Activated T-helper 1 cell treated with anti-CD3 and anti-CD28 coated beads, Interleukin-2, amount 50 U/mL, for 16 hours (primary cell): ENCODE measurements at regions not wholly inside any gene's neighbourhood (a gene's known extent, or its start where the extent isn't known, plus 50 kb on each side); places are given as distances from the start of the nearest gene placed in this dataset.
"Not testable (repeated sequence)": the region's sequence is repeated elsewhere in the genome, so short reads cannot be mapped to it uniquely, and the experiment has no call there.

Experiments
- DNase-seq, 2 donors: peaks; one replicate each; pipeline ENCODE4 v3.0.0-alpha.2; 2020; ENCODE audit warnings: low read depth in 1 of 2, low spot score in 1 of 2

GRCh38 chr6:90374201-90374600 is 77.6 kb upstream of the BACH2 start:
- DNase-seq = no peak

- DNase-seq = no peak
Measured at GRCh38 chr6:90372885-90373284, 76.2 kb upstream of the BACH2 start.

- DNase-seq = no peak
Measured at GRCh38 chr6:90372450-90372849, 75.8 kb upstream of the BACH2 start.

- DNase-seq = no peak
Measured at GRCh38 chr6:90370493-90370959, 73.9 kb upstream of the BACH2 start.

DNA sequence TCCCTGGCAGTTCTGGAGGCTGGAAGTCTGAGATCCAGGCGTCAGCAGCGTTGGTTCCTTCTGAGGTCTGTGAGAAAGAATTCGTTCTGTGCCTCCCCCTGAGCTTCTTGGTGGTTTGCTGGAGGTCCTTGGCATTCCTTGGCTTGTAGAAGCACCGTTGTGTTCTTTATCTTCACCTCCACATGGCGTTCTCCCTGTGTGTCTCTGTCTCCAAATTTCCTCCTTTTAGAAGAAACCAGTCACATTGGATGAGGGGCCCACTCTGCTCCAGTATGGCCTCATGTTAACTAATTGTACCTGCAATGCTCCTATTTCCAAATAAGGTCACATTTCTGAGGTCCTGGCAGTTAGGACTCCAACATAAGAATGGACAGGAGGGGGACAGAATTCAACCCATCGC is 73.0 kb upstream of the BACH2 start:
- DNase-seq = no peak

GRCh38 chr6:90369024-90369519 is 72.4 kb upstream of the BACH2 start:
- no peak for DNase-seq

- no peak for DNase-seq
Measured at GRCh38 chr6:90368601-90369000, 72.0 kb upstream of the BACH2 start.

- DNase-seq = no peak
Measured at GRCh38 chr6:90368001-90368400, 71.4 kb upstream of the BACH2 start.

GRCh38 chr6:90365565-90366219 is 69.0 kb upstream of the BACH2 start:
- DNase-seq = no peak

DNA sequence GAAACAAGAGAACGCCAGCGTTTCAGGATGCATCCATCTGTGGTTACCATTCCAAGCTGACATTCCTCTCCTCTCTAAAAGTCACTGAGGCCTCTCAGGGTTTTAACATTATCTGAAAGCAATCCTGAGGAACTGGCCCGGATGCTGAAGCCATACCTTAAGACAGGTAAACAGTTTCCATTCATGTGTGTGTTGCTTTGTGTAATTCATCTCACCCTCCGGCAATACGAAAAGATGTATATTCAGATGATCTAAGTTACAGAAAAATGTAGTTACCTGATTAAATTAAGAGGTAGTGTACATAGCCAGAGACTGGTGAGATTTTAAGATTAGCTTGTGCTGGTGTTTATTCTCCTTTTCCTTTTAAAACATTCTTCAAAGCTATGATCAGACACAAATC is 68.4 kb upstream of the BACH2 start:
- no peak for DNase-seq

DNA sequence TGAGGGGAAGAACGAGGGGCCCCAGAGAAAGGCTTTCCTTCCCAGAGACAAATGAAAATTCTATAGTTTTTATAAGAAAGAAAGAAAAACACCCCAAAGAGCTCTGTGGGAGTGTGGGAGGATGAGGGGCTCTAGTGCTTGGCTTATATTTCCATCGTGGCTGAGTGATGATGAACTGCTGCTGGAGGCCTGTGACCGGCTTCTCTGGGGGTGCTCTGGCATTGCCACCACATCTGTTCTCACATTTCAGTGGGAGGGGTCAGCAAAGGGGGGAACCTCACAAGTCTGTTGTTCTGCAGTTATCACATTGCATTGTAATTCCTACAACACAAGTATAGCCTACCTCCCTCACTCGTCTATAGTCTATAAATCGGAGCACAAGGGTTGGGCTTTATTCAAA is 67.6 kb upstream of the BACH2 start:
- DNase-seq = no peak

- no peak for DNase-seq
Measured at GRCh38 chr6:90362318-90362717, 65.7 kb upstream of the BACH2 start.

DNA sequence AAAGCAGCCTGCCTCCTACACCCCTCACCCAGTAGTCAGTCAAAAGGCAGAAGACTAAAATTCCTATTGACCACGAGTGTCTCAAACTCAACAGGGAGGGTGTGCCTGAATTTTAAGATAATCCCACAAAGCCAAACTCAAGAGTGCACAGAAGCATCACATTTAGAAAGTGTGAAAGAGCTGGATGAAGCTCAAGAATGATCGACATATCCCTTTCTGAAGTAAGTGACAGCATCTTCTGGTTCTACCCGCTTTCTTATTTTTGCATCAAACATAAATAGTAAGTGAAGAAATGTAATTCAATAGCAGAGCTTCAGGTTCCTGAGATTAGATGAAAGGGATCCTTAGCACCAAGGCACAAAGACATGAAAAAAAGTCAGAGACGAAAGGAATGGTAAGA is 64.5 kb upstream of the BACH2 start:
- DNase-seq = no peak

- not testable (repeated sequence) for DNase-seq
Measured at GRCh38 chr6:90358036-90358770, 61.6 kb upstream of the BACH2 start.

DNA sequence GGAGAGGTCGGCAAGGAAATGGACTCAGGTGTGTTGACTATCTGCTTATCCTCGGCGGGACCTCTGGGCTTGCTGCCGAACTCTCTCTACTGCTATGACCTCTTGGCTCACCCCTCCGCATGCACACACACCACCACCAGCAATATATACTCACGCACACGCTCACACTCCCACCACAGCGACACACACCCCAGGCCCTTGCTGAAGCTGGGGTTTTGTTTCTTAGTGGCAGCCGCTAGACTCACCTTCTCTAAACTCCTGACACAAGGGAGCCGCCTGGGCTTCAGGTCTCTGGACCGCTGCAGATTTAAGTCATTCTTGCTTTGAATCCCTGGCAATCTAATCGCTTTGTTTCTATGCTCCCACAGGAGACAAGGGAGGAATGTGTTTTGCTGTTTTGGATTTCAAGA is 59.4 kb upstream of the BACH2 start:
- no peak for DNase-seq

DNA sequence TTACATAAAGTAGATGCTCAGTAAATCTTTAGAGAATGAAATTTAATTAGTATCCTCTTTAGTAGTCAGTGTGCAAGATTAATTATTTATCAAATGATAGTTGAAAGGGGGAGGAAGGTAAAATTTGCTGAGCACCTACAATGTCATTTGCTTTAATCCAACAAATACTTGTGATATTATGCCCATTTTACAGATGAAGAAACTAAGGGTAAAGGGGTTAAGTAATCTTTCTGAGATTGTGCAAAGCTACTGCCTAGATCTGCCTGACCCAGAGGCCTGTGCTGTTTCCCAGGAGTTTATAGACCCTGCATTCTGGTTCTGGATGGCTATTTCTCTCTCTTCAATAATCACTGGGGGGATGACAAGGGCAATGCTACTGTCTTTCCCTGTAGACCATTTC is 58.3 kb upstream of the BACH2 start:
- no peak for DNase-seq

DNA sequence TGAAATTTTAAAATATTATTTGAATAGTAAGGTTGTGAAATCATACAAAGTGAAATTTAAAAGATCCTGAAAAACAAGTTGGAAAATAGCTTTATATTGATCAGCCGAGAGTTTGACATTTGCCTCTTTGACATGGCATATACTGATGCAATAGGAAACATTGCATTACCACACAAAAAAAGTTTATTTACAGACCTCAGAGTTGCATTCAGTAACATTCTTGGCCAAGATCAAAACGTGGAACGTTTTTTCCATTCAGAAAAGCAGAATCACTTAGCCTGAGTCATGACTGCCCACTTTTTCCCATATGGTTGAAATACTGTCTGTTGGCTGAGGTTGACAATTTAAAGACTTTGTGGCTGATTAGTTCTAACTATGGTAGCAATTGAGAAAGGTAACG is 55.1 kb upstream of the BACH2 start:
- DNase-seq = no peak

DNA sequence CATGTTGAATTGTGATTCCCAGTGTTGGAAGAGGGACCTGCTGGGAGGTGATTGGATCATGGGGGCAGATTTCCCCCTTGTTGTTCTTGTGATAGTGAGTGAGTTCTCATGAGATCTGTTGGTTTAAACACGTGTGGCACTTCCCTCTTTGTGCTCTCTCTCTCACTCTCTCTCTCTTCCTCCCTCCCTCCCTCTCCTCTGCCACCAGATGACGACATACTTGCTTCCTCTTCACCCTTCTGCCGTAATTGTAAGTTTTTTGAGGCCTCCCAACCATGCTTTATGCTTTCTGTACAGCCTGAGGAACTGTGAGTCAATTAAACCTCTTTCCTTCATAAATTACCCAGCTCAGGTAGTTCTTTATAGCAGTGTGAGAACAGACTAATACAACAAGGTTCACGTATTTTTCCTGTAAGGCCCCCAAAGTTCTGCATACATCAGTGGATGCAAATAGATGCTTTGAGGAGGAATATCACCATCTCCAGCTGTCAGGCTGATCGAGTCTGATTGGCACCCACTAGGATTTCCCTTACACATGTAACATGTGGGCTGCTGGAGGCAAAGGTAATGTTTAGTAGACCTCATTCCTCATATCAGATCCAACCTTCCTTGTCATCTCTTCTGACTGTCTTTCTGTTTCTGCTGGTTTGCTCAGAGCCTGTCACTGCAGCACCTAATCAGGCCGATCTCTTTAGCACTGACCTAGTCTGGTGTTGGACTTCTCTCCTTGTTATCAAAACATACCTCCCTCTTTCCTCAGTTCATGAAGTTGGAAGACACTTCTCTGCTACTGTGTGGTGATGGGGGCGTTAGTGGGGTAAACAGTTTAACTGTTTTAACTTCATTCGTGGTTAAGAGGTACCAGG is 54.3 kb upstream of the BACH2 start:
- DNase-seq = peak in 1 of 2 donors; percentile 22

GRCh38 chr6:90347411-90347851 is 50.8 kb upstream of the BACH2 start:
- no peak for DNase-seq

DNA sequence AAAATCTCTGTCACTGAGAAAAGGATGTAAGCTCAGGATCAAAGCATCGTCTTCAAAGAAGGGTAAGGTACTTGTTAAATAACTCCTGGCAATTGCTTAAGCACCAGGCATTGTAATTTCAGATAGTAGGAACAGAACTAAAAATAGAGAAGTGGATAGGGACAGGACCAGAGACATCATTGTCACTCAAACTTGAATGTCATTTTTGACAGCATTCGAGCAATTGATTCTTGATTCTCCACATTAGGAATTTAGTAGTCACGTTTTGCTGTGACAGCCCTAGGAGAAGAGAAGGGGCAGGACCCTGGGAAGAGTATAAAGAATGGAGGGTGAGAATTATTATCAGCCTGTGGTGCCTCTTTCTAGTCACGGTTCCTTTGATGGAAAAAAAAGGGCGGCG is 50.1 kb upstream of the BACH2 start:
- no peak for DNase-seq
